Right atrium auricular region (tissue), 2 donors: ENCODE measurements at regions not wholly inside any gene's neighbourhood (a gene's known extent, or its start where the extent isn't known, plus 50 kb on each side); places are given as distances from the start of the nearest gene placed in this dataset.
"Not testable (repeated sequence)": the region's sequence is repeated elsewhere in the genome, so short reads cannot be mapped to it uniquely, and the experiment has no call there.

Source experiments
- DNase-seq: peaks from one replicate; pipeline ENCODE4 v3.0.0-alpha.2; 2019; ENCODE audit warnings: low spot score
- H3K27ac ChIP-seq, 2 donors: fragments of 200-600 bp; sonication (generic); 1 replicate in 1 of 2; 2 replicates in 1 of 2; pipeline ENCODE4 v1.5.1; 2016 to 2019
- H3K27me3 ChIP-seq, 2 donors: fragments of 200-600 bp; sonication (generic); one replicate each; pipeline versions ENCODE4 v1.5.1 to v1.6.0; 2017 to 2019
- H3K36me3 ChIP-seq: fragments of 200-600 bp; sonication (generic); one replicate; pipeline ENCODE4 v1.5.1; 2016
- H3K4me1 ChIP-seq, 2 donors: fragments of 200-600 bp; sonication (generic); one replicate each; pipeline versions ENCODE4 v1.5.1 to v1.6.0; 2017 to 2019
- H3K4me3 ChIP-seq, 2 donors: fragments of 200-600 bp; sonication (generic); 1 replicate in 1 of 2; 2 replicates in 1 of 2; pipeline ENCODE4 v1.5.1; 2017 to 2019; ENCODE audit warnings: mild to moderate bottlenecking in 1 of 2, moderate library complexity in 1 of 2
- H3K9me3 ChIP-seq, 2 donors: fragments of 200-600 bp; sonication (generic); one replicate each; pipeline ENCODE4 v1.5.1; 2019
- TF ChIP-seq, protein P1 (sequence below), 2 donors: fragments of 200-600 bp; sonication (generic); IDR thresholded peaks; one replicate each; pipeline ENCODE4 v1.5.1; 2019; ENCODE audit warnings: antibody characterized with exemption in 2 of 2

GRCh38 chr11:122002926-122003325, 113.1 kb downstream of the BLID start:
- TF ChIP-seq, protein P1, sequence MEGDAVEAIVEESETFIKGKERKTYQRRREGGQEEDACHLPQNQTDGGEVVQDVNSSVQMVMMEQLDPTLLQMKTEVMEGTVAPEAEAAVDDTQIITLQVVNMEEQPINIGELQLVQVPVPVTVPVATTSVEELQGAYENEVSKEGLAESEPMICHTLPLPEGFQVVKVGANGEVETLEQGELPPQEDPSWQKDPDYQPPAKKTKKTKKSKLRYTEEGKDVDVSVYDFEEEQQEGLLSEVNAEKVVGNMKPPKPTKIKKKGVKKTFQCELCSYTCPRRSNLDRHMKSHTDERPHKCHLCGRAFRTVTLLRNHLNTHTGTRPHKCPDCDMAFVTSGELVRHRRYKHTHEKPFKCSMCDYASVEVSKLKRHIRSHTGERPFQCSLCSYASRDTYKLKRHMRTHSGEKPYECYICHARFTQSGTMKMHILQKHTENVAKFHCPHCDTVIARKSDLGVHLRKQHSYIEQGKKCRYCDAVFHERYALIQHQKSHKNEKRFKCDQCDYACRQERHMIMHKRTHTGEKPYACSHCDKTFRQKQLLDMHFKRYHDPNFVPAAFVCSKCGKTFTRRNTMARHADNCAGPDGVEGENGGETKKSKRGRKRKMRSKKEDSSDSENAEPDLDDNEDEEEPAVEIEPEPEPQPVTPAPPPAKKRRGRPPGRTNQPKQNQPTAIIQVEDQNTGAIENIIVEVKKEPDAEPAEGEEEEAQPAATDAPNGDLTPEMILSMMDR (IDR thresholded peaks at IDR 0.05): no peak
- Histone ChIP-seq H3K4me1 (peaks cover 0 to 6% of the 10 kb centered on the region in 2 donors), H3K27me3 (no peaks in the 10 kb centered on the region), H3K4me3 (no peak overlapping the region), H3K27ac (no peak overlapping the region), H3K36me3 (no peaks in the 10 kb centered on the region), H3K9me3 (no peaks in the 10 kb centered on the region)
- no peak for DNase-seq

DNA sequence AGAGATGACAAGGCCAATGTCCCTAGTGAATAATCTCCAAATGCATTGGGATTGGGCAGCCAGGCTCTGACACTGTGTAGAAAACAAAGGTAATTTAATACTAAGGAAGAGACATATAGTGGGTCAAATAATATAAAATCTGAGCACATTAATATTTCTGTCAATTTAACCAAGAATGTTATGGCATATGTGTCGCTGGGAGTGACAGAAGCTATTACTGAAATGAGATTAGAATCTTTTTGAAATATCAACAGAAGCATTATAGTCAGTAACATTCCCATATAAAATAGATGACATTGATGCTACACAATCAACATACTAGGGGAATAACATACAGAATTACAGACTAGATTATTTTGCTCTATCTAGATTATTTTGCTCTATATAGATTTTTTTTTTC, 114.0 kb downstream of the BLID start:
- TF ChIP-seq, protein P1 (IDR thresholded peaks at IDR 0.05): no peak
- Histone ChIP-seq H3K27ac (no peak overlapping the region), H3K36me3 (no peaks in the 10 kb centered on the region), H3K4me3 (no peak overlapping the region), H3K9me3 (no peaks in the 10 kb centered on the region), H3K27me3 (no peaks in the 10 kb centered on the region), H3K4me1 (no peaks in the 10 kb centered on the region)
- no peak for DNase-seq

DNA sequence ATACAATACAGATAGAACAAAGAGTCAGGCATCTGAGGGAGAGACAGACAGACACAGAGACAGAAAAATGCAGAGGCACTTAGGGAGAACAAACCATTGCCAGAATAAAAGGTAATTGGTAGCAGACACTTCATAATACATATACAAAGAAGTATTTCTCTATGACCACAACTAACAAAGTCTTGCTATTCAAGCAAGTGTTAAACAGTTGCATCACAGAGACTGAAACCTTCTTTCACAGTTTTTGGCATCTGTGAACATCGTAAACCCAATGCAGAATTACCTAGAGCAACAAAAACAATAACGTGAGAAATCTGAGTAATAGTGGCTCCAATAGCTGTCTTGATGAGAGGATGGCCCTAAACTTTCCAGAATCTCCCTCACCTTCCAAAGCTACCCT, 116.4 kb downstream of the BLID start:
- H3K9me3 ChIP-seq: no peaks in the 10 kb centered on the region

DNA sequence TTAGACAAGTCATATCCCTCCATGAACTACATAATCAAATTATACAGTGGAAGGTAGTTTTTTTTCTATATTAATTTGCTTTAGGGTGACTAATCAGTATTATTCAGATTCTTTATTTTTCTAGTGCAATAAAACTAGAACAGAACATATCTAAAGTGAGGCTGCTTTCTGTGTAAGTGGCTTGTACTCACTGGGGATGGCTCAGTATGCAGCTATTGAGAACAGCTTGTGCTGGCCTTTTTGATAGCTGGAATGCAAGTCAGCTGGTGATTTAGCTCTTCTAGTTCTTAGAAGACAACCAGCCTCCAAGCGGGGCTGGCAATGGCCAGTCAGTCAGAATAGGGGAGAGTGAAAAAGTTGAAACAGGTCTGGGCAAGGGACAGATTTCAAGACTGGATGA, 119.4 kb downstream of the BLID start:
- no peaks in the 10 kb centered on the region for H3K4me1 ChIP-seq
- no peak overlapping the region for H3K4me3 ChIP-seq
- no peak for DNase-seq
- H3K27ac ChIP-seq: no peak overlapping the region
- no peaks in the 10 kb centered on the region for H3K9me3 ChIP-seq
- TF ChIP-seq, protein P1 (IDR thresholded peaks at IDR 0.05): no peak
- H3K36me3 ChIP-seq: no peaks in the 10 kb centered on the region
- H3K27me3 ChIP-seq: no peaks in the 10 kb centered on the region

More for the DNA sequence above, 116.4 kb downstream of the BLID start:
- Histone ChIP-seq H3K27me3 (no peaks in the 10 kb centered on the region), H3K36me3 (no peaks in the 10 kb centered on the region), H3K4me1 (no peaks in the 10 kb centered on the region), H3K4me3 (no peak overlapping the region), H3K27ac (no peak overlapping the region)
- no peak for DNase-seq
- TF ChIP-seq, protein P1 (IDR thresholded peaks at IDR 0.05): no peak

- H3K4me3 ChIP-seq: no peak overlapping the region
- H3K27ac ChIP-seq: no peak overlapping the region
- DNase-seq: no peak
- no peaks in the 10 kb centered on the region for H3K4me1 ChIP-seq
- H3K9me3 ChIP-seq: no peaks in the 10 kb centered on the region
- no peaks in the 10 kb centered on the region for H3K27me3 ChIP-seq
- TF ChIP-seq, protein P1 (IDR thresholded peaks at IDR 0.05): no peak
- no peaks in the 10 kb centered on the region for H3K36me3 ChIP-seq
Measured at GRCh38 chr11:121983901-121984300, 132.1 kb downstream of the BLID start.

DNA sequence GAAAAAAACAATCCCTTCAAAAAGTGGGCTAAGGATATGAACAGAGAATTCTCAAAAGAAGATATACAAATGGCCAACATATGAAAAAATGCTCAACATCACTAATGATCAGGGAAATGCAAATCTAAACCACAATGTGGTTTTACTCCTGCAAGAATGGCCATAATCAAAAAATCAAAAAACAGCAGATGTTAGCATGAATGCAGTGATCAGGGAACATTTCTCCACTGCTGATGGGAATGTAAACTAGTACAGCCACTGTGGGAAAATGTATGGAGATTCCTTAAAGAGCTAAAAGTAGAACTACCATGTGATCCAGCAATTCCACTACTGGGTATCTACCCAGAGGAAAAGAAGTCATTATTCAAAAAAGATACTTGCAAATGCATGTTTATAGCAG, 138.1 kb downstream of the BLID start:
- not testable (repeated sequence) for H3K4me1 ChIP-seq, H3K27me3 ChIP-seq, H3K4me3 ChIP-seq, DNase-seq, H3K9me3 ChIP-seq, H3K36me3 ChIP-seq, H3K27ac ChIP-seq
